ENCODE measurements at regions not wholly inside any gene's neighbourhood (a gene's known extent, or its start where the extent isn't known, plus 50 kb on each side); places are given as distances from the start of the nearest gene placed in this dataset.
"Not testable (repeated sequence)": the region's sequence is repeated elsewhere in the genome, so short reads cannot be mapped to it uniquely, and the experiment has no call there.

DNA sequence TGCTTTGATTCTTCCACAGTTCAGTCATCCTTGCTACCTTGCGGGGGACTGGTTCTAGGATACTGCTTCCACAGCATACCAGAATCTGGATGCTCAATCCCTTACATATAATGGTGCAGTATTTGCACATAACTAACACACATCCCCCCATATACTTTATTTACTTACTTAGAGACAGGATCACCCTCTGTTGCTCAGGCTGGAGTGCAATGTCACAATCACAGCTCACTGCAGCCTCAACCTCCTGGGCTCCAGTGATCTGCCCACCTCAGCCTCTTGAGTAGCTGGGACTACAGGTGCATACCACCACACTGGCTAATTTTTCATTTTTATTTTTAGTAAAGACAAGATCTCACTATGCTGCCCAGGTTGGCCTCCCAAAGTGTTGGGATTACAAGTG is 112.2 kb downstream of the GOSR1 start:
- no peak for DNase-seq

GRCh38 chr17:30588798-30589247 is 111.6 kb downstream of the GOSR1 start:
- DNase-seq, result no peak

DNA sequence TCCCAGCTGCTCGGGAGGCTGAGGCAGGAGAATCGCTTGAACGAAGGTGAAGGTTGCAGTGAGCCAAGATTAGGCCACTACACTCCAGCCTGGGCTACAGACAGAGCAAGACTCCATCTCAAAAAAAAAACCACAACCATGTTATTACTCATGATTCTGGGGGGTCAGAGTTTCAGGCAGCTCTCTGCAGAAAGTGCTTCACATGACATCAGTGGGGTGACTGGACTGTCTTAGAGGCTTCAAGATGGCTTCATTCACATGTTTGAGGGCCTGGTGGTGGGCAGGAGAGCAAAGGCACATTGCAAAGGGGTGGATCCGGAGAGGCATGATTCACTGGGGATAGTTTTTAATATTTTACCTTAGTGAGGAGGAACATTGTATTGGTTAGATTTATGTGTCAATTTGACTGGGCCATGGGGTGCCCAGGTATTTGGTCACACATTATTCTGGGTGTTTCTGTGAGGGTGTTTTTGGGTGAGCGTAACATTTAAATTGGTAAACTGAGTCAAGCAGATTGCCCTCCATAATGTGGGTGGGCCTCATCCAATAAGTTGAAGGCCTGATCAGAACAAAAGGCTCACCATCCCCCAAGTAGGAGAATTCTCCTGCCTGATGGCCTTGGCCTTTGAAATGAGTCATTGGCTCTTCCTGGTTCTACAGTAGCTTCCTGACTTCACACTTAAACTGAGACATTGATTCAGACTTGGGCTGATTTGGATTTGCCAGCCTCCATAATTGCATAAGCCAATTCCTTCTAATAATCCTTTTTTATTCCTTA is 109.8 kb downstream of the GOSR1 start:
- no peak for DNase-seq

GRCh38 chr17:30584810-30585209 is 107.6 kb downstream of the GOSR1 start:
- DNase-seq, result no peak

DNA sequence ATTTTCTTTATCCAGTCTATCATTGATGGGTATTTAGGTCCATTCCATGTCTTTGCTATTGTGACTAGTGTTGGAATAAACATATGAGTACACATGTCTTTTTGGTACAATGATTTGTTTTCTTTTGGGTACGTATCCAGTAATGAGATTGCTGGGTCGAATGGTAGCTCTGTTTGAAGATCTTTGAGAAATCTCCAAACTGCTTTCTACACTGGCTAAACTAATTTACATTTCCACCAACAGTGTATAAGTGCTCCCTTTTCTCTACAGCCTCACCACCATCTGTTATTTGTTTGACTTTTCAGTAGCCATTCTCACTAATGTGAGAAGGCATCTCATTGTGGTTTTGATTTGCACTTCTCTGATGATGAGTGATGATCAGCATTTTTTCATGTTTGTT is 103.7 kb downstream of the GOSR1 start:
- DNase-seq, result no peak

GRCh38 chr17:30579610-30580315 is 102.6 kb downstream of the GOSR1 start:
- DNase-seq, result no peak

- DNase-seq, result not testable (repeated sequence)
Measured at GRCh38 chr17:30578015-30578717, 101.0 kb downstream of the GOSR1 start.
